GM21360 (cell line): ENCODE measurements at regions not wholly inside any gene's neighbourhood (a gene's known extent, or its start where the extent isn't known, plus 50 kb on each side); places are given as distances from the start of the nearest gene placed in this dataset.

Experiments used
- ATAC-seq: cut with Tn5 transposase; IDR thresholded peaks from one replicate; pipeline ENCODE4 v1.9.1; 2021; ENCODE audit warnings: mild to moderate bottlenecking, moderate library complexity; ENCODE audit not compliant: unreplicated experiment

- ATAC-seq, result no peak
These were observed 111.8 kb upstream of the DPH6 start for GRCh38 chr15:35657679-35658311.

GRCh38 chr15:35663956-35664355, 118.0 kb upstream of the DPH6 start:
- no peak for ATAC-seq

GRCh38 chr15:35665896-35666536, 120.1 kb upstream of the DPH6 start:
- no peak for ATAC-seq

- ATAC-seq, result no peak
These were observed 121.9 kb upstream of the DPH6 start for GRCh38 chr15:35667908-35668307.

DNA sequence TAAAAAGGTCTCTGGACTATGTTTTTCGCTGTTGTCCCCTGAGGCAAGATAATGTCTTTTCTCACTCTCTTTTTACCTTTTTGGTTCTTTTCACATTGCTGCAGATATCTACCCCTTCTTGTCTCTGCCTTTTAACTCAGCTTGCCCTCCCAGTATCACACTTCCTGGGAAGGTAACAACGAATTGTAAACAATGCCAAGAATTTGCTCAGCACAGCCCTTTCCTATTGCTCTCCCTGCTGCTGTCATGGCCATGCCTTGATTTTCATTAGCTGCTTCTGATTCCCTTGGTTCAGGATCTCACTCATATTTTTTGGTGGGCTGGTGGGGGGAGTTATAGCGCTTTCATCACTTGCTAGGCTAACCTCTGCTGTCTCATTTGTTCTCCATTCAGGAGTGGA, 123.1 kb upstream of the DPH6 start:
- ATAC-seq, result no peak

DNA sequence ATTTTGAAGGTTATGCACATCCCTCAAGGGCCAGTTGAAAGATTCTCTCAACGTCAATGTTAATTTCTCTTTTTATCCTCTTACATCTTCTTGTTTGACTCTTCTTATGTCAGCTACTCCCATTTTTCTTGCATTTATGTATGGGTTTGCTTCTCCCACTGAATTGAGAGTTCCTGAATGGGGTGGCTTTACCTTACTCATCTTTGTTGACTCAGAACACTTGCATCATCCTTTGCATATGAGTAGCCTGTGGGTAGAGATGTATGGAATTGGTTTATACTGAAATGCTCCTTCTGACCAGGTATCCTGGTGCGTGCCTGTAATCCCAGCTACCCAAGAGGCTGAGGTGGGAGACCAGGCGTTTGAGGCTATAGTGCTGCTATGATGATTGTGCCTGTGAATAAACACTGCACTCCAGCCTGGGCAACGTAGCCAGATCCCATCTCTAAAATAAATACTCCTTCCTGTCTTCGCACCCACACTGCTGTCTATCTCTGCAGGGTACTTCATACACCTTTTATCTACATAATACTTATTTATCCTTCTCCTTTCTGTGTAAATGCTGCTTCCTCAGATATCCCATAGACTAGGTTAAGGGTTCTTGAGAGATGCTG, 123.6 kb upstream of the DPH6 start:
- no peak for ATAC-seq

DNA sequence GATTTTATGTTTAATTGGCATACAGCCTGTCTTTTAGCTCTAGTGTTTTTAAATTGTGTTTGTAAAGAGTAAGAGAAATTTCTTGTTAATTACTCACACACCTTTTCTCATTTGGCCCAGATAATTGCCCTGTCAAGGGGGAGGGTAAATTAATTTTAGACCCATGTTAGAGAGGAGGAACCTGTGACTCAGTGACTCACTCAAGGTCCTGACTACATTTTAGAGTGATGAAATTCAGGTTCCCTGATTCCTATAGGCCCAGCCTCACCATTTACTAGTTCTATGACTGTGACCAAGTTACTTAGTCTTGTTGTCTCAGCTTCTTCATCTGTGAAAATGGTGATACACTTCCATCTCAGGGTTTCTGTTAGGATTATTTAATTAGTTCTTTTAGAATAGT, 125.2 kb upstream of the DPH6 start:
- no peak for ATAC-seq

GRCh38 chr15:35671981-35672380, 126.0 kb upstream of the DPH6 start:
- no peak for ATAC-seq

DNA sequence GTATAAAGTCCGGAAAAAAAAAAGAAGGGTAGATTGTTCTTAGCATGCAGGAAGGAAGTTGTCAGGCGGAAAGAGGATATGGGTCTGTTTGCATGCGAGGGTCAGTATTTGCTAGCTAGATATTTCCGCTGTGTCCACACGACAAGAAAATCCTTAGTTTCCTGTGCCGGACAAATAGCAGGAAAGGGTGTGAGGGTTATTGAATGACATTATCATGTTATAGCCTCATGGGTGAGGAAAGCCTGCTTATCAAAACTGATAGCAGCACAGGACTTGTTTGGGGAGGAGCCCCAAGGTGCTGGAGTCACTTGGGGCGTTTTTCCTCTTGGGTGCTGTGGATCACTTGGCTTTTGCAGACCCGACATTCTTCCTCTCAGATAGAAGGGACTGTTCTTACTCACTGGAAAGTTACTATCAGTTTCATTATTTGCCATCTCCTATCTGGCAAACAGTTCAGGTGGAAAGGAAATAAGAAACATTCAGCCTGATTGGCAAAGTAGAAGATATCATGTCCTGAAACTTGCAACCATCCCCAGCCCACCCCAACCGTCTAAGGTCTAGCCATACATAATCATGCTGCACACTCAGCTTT, 127.2 kb upstream of the DPH6 start:
- ATAC-seq, result peak; percentile 62

DNA sequence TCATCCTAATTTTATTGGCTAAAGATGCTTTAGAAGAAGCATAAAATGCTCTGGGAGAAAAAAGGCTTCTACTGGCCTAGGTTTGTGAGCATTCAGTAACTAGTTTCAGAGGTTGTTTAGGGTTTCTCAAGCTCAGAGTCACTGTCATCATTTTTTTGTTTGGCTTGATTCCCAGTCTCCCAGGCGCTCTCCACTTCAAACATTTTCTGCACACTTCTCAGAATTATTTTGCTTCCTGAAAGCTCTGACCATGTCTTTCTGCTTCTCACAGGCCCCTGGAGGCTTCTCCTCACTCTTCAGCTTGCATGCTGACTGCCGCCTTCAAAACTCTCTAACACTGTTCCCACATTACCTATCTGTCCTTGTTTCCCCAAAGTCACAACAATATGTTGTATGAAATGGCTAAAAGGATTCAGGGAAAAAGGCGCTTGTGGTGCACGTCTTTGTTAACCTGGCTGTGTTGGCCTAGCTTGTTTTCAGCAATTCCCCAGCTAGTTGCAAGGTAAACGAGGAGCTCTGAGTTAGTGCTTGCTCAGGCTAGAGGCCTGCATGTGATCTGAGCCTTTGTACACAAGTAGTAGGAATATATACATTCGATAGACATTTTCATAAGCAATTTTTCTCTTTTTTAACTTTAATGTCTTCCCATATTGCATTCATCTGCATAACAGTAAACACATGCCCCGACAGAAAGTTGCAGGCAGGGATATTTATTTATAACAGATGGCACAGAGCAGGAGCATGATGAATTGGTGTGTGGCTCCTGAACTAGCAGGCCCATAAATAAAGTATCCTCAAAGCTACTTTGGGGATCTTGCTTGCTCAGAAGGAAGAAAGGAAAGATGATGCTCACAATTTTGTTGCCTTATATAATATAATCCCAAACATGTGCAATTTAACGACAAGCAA, 129.2 kb upstream of the DPH6 start:
- no peak for ATAC-seq

DNA sequence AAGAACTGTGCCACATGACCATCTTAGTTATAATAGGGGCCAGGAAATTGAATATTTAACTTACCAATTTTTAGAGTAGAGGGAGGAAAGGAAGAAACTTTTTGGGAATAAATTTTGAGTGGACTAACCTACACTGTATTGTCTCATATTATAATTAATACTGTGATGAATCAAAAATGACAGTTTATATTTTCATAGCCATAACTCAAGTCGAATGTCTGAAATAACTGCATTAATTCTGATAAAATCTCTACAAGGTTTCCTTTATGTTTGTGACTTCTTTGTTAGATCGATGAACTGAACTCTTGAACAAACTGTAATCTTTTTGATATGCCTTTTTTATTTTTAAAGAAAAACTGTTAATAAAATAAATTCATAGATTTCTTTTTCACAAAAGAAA, 132.8 kb upstream of the DPH6 start:
- no peak for ATAC-seq

DNA sequence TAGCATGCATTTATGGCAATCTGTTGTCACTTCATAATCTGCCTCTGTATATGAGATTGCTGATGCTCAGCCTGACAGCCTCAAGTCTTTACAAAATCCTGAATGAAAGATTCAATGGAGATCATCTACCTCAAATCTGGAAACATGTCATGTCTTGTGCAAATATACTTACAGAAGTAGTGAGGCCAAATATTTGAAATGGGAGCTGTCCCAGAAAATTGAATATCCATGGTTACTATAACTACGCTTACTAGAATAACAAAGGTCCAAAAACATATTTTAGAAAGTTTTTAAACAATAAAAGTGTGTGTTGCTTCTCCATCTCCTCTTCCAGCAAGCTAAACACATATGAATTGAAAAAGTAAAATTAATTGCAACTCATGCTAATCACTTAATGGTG, 133.2 kb upstream of the DPH6 start:
- ATAC-seq, result no peak

DNA sequence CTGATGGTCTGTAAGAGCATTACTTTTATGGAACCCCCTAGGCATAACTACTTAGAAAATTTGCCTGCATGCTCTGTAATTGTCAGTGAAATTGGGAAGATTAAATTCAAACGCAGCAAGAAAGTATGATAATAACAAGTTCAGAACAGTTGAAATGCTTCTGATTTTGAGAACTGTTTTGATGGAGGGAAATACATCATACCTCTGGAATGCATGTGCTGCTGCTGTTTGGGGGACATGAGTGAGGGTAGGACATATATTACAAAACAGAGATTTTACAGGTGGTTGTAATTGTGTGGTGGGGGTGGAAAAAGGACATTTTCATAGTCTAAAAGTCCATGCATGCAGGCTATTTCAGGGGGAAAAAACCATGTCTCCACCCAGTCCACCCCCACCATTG, 135.0 kb upstream of the DPH6 start:
- no peak for ATAC-seq

- no peak for ATAC-seq
These were observed 140.4 kb upstream of the DPH6 start for GRCh38 chr15:35686347-35686746.

DNA sequence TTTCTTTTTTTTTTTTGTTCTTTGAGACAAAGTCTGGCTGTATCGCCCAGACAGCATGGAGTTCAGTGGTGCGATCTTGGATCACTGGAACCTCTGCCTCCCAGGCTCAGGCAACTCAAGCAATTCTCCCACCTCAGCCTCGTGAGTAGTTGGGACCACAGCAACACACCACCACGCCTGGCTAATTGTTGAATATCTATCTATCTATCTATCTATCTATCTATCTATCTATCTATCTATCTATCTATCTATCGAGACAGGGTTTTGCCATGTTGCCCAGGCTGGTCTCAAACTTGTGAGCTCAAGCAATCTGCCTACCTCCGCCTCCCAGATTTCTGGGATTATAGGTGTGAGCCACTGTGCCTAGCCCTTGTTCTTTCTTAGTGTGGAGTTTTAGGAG, 143.3 kb upstream of the DPH6 start:
- no peak for ATAC-seq

DNA sequence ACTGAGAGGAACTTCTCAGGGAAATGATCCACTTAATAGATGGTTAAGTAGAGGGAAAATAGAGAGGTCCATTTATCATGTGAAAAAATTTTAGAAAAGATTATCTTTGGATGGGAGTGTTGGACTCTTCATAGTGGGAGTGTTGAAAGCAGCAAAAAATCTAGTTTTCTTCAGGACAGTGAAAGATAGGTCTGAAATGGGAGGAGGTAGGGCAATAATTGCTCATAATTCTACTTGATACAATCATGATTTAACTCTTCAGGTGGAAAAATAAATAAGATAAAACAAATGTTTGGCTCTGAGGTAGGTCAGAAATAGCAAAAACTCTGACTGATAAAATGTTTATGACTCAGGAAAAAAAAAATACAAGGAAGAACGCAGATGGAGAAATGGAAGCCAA, 144.1 kb upstream of the DPH6 start:
- no peak for ATAC-seq

DNA sequence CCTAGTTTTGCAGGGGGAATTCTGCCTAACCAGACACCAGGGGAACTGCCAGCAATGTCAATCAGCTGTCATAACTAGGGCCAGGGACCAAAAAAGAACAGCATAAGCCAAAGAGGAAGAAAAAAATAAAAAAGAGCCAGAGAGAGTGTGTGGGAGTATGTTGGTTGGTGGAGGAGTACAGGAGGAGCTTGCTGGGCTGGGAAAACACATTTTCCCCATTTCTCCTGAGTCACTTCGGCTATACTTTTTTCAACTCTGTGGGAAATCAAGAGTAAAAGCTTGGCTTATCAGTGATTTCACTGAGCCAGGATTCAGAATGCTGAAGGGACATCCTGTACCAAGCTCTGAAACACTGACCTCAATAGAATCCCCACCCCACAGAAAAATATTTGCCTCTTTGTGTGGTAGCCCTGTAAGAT, 144.7 kb upstream of the DPH6 start:
- no peak for ATAC-seq

DNA sequence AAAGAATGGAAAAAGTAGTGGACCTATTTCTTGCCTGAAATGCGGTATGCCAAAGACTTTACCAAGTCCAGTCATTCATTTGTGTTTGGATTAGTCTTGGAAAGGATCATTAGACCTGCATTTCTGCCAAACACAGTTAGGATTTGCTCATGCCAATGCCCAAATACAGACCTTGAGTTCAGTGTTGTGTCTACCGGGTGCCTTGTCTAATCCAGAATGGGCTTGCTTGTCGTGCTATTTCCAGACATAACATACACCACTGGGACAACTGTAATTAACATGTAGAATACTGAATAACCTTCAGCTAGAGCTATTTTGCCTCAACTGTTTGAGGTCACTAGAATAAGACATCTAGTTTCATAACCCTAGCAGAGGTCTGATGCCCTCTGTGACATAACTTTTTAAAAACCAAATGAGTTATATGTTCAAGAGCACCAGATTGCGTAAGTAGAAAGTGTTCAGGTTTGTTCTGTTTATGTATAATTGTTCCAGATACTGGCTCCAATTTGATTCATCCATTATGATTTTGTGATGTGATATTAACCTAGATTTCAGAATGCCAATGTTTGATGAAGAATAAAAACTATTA, 145.3 kb upstream of the DPH6 start:
- no peak for ATAC-seq

DNA sequence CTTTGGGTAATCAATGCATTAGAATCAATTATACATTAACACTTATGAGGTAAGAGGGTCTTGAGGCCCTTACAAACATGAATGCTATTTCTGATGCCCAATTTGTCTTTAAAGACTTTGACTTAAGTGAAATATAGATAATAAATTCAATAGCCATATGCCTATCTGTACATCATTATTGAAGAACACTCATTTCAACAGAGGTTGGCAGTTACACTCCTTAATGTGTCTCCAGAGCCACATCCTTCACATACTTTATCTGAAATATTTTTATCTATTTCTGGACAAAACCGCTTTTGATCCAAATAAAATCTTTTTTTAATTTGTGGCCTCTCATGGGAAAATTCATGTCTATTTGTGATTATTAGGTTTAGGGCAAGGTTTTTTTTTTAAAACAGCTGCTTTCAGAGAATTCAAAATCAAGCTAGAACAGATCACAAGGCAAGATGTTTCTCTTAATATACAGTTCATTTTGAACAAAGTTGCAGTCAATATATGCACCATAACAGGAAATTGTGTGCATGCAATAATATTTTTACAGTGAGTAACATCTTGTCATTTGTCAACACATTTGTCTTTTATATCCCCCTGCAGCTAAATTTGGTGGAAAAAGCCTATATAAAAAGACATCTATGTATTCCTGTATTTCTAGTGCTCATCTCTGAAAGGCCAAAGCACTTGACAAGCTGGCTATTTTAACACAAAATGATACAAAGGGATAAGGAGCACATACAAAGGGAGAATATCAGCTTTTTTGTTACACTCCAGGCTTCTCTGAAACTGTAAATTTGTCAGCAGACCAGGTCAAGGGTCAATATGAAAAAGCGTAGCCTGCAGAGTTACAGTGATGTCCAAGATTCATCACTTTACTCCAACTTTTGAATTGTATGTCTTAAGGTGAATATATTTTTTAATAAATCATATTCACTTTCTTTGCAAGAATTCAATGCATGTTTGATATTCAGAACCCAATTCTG, 146.2 kb upstream of the DPH6 start:
- ATAC-seq, result no peak

- ATAC-seq, result no peak
These were observed 147.3 kb upstream of the DPH6 start for GRCh38 chr15:35693286-35693685.
